DND-41 (cell line): ENCODE measurements at regions not wholly inside any gene's neighbourhood (a gene's known extent, or its start where the extent isn't known, plus 50 kb on each side); places are given as distances from the start of the nearest gene placed in this dataset.

ENCODE experiments used
- EZH2 ChIP-seq: IDR thresholded peaks from 3 replicates; pipeline ENCODE4 v1.6.1; 2012; ENCODE audit warnings: borderline replicate concordance, low read depth, mild to moderate bottlenecking, moderate library complexity, low read length, inconsistent platforms; ENCODE audit not compliant: severe bottlenecking
- TF ChIP-seq, protein P1 (sequence below): IDR thresholded peaks from 2 replicates; pipeline ENCODE4 v1.5.1; 2012; ENCODE audit warnings: borderline replicate concordance, low read length, moderate library complexity, mild to moderate bottlenecking; ENCODE audit not compliant: poor library complexity, severe bottlenecking; ENCODE audit errors: extremely low read depth

DNA sequence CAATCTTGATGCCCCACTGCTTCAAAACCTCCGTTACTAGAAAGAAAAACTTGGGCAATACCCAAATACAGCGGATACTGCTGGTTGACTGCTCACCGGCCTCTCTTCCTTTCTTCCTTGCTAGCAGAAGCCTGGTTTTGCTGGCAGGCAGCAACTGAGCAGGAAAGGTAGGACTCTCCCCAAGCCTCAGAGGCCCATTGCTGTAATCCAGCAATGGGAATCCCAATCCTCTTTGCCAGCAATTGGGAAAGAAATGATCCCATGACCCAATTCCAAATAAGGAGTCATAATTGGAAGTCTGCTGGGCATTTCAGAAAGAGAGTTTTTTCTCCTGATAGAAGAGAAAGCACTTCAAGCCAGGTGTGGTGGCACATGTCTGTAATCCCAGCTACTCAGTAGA, 394.5 kb downstream of the BCOR start:
- TF ChIP-seq, protein P1, sequence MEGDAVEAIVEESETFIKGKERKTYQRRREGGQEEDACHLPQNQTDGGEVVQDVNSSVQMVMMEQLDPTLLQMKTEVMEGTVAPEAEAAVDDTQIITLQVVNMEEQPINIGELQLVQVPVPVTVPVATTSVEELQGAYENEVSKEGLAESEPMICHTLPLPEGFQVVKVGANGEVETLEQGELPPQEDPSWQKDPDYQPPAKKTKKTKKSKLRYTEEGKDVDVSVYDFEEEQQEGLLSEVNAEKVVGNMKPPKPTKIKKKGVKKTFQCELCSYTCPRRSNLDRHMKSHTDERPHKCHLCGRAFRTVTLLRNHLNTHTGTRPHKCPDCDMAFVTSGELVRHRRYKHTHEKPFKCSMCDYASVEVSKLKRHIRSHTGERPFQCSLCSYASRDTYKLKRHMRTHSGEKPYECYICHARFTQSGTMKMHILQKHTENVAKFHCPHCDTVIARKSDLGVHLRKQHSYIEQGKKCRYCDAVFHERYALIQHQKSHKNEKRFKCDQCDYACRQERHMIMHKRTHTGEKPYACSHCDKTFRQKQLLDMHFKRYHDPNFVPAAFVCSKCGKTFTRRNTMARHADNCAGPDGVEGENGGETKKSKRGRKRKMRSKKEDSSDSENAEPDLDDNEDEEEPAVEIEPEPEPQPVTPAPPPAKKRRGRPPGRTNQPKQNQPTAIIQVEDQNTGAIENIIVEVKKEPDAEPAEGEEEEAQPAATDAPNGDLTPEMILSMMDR, result no peak
- no peak for TF ChIP-seq EZH2
